Lower lobe of right lung (tissue), 2 donors: ENCODE measurements at regions not wholly inside any gene's neighbourhood (a gene's known extent, or its start where the extent isn't known, plus 50 kb on each side); places are given as distances from the start of the nearest gene placed in this dataset.

Experiments used
- ATAC-seq, 2 donors: fragments of 200-7000 bp; cut with Tn5 transposase; one replicate each; pipeline ENCODE4 v1.9.1; 2020 to 2022; ENCODE audit warnings: mild to moderate bottlenecking in 2 of 2, moderate library complexity in 2 of 2
- DNase-seq: peaks from one replicate; pipeline ENCODE4 v3.0.0-alpha.2; 2020
- H3K27ac ChIP-seq: fragments of 200-600 bp; one replicate; pipeline ENCODE4 v1.8.0; 2022
- H3K27me3 ChIP-seq: fragments of 200-600 bp; one replicate; pipeline ENCODE4 v1.8.0; 2022; ENCODE audit warnings: low read depth
- H3K36me3 ChIP-seq: fragments of 200-600 bp; one replicate; pipeline ENCODE4 v1.8.0; 2022; ENCODE audit warnings: mild to moderate bottlenecking
- H3K4me1 ChIP-seq: fragments of 200-600 bp; one replicate; pipeline ENCODE4 v1.8.0; 2022
- H3K4me3 ChIP-seq: fragments of 200-600 bp; one replicate; pipeline ENCODE4 v1.8.0; 2022; ENCODE audit warnings: mild to moderate bottlenecking
- H3K9me3 ChIP-seq: fragments of 200-600 bp; one replicate; pipeline ENCODE4 v1.8.0; 2022
- CTCF ChIP-seq: fragments of 200-600 bp; IDR thresholded peaks from one replicate; pipeline ENCODE4 v1.8.0; 2022; ENCODE audit warnings: antibody characterized with exemption, mild to moderate bottlenecking
- intact Hi-C: fragments of 100-400 bp; cut with DNase I; formaldehyde crosslinking; loops from one replicate; pipeline ENCODE4 v1.11.0; 2022
- donor health status: DM: no; HTN: yes; CAD: no; lungs with severe emphysema.

- H3K9me3 ChIP-seq: no peaks in the 10 kb centered on the region
- no peaks in the 10 kb centered on the region for H3K36me3 ChIP-seq
- no peaks in the 10 kb centered on the region for H3K4me1 ChIP-seq
- DNase-seq (no peak), ATAC-seq (no peak)
- no peak overlapping the region for H3K27ac ChIP-seq
- intact Hi-C loops: no loop called here
- H3K27me3 ChIP-seq: no peaks in the 10 kb centered on the region
- H3K4me3 ChIP-seq: no peak overlapping the region
- no peak for TF ChIP-seq CTCF
Observed at GRCh38 chr5:114116981-114117380, 244.9 kb upstream of the KCNN2 start.

- no peaks in the 10 kb centered on the region for H3K9me3 ChIP-seq
- no peaks in the 10 kb centered on the region for H3K4me1 ChIP-seq
- no peaks in the 10 kb centered on the region for H3K27me3 ChIP-seq
- no peak for ATAC-seq
- no peaks in the 10 kb centered on the region for H3K36me3 ChIP-seq
- DNase-seq: no peak
- H3K4me3 ChIP-seq: no peak overlapping the region
- H3K27ac ChIP-seq: no peak overlapping the region
- intact Hi-C loops: no loop called here
- TF ChIP-seq CTCF: no peak
Observed at GRCh38 chr5:114118511-114118910, 243.4 kb upstream of the KCNN2 start.

- DNase-seq: no peak
- intact Hi-C loops: no loop called here
- TF ChIP-seq CTCF: no peak
Observed at GRCh38 chr5:114120166-114120565, 241.7 kb upstream of the KCNN2 start.

GRCh38 chr5:114122852-114123251, 239.0 kb upstream of the KCNN2 start:
- intact Hi-C loops: no loop called here
- no peaks in the 10 kb centered on the region for H3K4me1 ChIP-seq
- H3K27ac ChIP-seq: no peak overlapping the region
- TF ChIP-seq CTCF: no peak
- no peaks in the 10 kb centered on the region for H3K27me3 ChIP-seq
- no peak for DNase-seq
- no peaks in the 10 kb centered on the region for H3K9me3 ChIP-seq
- H3K4me3 ChIP-seq: no peak overlapping the region
- H3K36me3 ChIP-seq: no peaks in the 10 kb centered on the region
- no peak for ATAC-seq

More at GRCh38 chr5:114120166-114120565, 241.7 kb upstream of the KCNN2 start:
- Histone ChIP-seq H3K36me3 (no peaks in the 10 kb centered on the region), H3K9me3 (no peaks in the 10 kb centered on the region), H3K27ac (no peak overlapping the region), H3K4me1 (no peaks in the 10 kb centered on the region), H3K4me3 (no peak overlapping the region), H3K27me3 (no peaks in the 10 kb centered on the region)
- no peak for ATAC-seq

GRCh38 chr5:114123654-114124053, 238.2 kb upstream of the KCNN2 start:
- intact Hi-C loops: no loop called here
- no peaks in the 10 kb centered on the region for H3K36me3 ChIP-seq
- DNase-seq (no peak), ATAC-seq (no peak)
- H3K27ac ChIP-seq: no peak overlapping the region
- no peak overlapping the region for H3K4me3 ChIP-seq
- H3K4me1 ChIP-seq: no peaks in the 10 kb centered on the region
- no peak for TF ChIP-seq CTCF
- no peaks in the 10 kb centered on the region for H3K27me3 ChIP-seq
- H3K9me3 ChIP-seq: no peaks in the 10 kb centered on the region

- no peak for ATAC-seq
- no peaks in the 10 kb centered on the region for H3K36me3 ChIP-seq
- intact Hi-C loops: no loop called here
Observed at GRCh38 chr5:114146398-114146797, 215.5 kb upstream of the KCNN2 start.

More at GRCh38 chr5:114146398-114146797, 215.5 kb upstream of the KCNN2 start:
- Histone ChIP-seq H3K4me3 (no peak overlapping the region), H3K27ac (no peak overlapping the region), H3K27me3 (no peaks in the 10 kb centered on the region), H3K4me1 (no peaks in the 10 kb centered on the region), H3K9me3 (peaks cover 5% of the 10 kb centered on the region)
- DNase-seq: no peak
- no peak for TF ChIP-seq CTCF
